PC-9 (cell line): ENCODE measurements at regions not wholly inside any gene's neighbourhood (a gene's known extent, or its start where the extent isn't known, plus 50 kb on each side); places are given as distances from the start of the nearest gene placed in this dataset.

Experiments used
- EZH2 ChIP-seq: fragments of 200-600 bp; sonication (generic); IDR thresholded peaks from 2 replicates; pipeline ENCODE4 v1.8.0; 2017; ENCODE audit warnings: antibody characterized with exemption, low read depth
- TF ChIP-seq, protein P1 (sequence below): fragments of 200-600 bp; sonication (generic); conservative IDR thresholded peaks from 2 replicates; pipeline ENCODE4 v1.6.1; 2017; ENCODE audit warnings: mixed run types, antibody characterized with exemption, mild to moderate bottlenecking, moderate library complexity

DNA sequence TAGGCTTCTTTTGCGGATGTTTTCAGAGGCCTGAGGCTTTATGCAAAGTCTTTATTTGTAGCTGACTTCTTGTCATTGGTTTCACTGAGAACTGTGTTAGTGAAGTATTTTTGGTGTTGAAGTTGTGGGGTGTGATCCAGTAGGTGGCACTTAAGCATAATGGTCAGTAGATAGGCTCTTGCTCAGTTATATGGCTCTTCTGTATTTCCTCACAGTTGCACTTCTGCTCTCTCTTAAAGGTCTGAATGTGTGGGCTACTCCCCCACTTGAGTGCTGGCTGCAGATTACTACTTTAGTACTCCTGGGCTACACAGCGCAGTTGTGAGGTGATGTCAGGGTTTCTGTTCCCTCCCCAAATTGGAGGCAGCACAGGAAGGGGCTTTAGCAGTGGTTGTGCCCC lies 133.8 kb upstream of the SCN7A start:
- TF ChIP-seq, protein P1, sequence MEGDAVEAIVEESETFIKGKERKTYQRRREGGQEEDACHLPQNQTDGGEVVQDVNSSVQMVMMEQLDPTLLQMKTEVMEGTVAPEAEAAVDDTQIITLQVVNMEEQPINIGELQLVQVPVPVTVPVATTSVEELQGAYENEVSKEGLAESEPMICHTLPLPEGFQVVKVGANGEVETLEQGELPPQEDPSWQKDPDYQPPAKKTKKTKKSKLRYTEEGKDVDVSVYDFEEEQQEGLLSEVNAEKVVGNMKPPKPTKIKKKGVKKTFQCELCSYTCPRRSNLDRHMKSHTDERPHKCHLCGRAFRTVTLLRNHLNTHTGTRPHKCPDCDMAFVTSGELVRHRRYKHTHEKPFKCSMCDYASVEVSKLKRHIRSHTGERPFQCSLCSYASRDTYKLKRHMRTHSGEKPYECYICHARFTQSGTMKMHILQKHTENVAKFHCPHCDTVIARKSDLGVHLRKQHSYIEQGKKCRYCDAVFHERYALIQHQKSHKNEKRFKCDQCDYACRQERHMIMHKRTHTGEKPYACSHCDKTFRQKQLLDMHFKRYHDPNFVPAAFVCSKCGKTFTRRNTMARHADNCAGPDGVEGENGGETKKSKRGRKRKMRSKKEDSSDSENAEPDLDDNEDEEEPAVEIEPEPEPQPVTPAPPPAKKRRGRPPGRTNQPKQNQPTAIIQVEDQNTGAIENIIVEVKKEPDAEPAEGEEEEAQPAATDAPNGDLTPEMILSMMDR, result no peak
- TF ChIP-seq EZH2, result no peak
